NCI-H2107 (cell line): ENCODE measurements at regions not wholly inside any gene's neighbourhood (a gene's known extent, or its start where the extent isn't known, plus 50 kb on each side); places are given as distances from the start of the nearest gene placed in this dataset.
"Not testable (repeated sequence)": the region's sequence is repeated elsewhere in the genome, so short reads cannot be mapped to it uniquely, and the experiment has no call there.

Source experiments
- DNase-seq: peaks from one replicate; lab custom pipeline; 2025; lab: John Stamatoyannopoulos, UW

- not testable (repeated sequence) for DNase-seq
Measured at GRCh38 chr7:68082961-68083657, 1086.5 kb downstream of the TYW1 start.

GRCh38 chr7:68087401-68087800, 1090.8 kb downstream of the TYW1 start:
- no peak for DNase-seq

GRCh38 chr7:68088879-68089278, 1092.2 kb downstream of the TYW1 start:
- DNase-seq: no peak

GRCh38 chr7:68090256-68090655, 1093.6 kb downstream of the TYW1 start:
- not testable (repeated sequence) for DNase-seq

GRCh38 chr7:68103319-68103718, 1106.7 kb downstream of the TYW1 start:
- no peak for DNase-seq

GRCh38 chr7:68107261-68107660, 1110.6 kb downstream of the TYW1 start:
- DNase-seq: no peak

GRCh38 chr7:68107968-68108367, 1111.3 kb downstream of the TYW1 start:
- DNase-seq: no peak

GRCh38 chr7:68109299-68109698, 1112.7 kb downstream of the TYW1 start:
- no peak for DNase-seq

GRCh38 chr7:68119411-68119810, 1122.8 kb downstream of the TYW1 start:
- DNase-seq: no peak

GRCh38 chr7:68121056-68121455, 1124.4 kb downstream of the TYW1 start:
- DNase-seq: no peak

GRCh38 chr7:68121655-68122054, 1125.0 kb downstream of the TYW1 start:
- no peak for DNase-seq

- no peak for DNase-seq
Measured at GRCh38 chr7:68122801-68123200, 1126.2 kb downstream of the TYW1 start.

- DNase-seq: no peak
Measured at GRCh38 chr7:68125168-68125567, 1128.5 kb downstream of the TYW1 start.

GRCh38 chr7:68133045-68133444, 1136.4 kb downstream of the TYW1 start:
- DNase-seq: no peak

- no peak for DNase-seq
Measured at GRCh38 chr7:68143345-68143744, 1146.7 kb downstream of the TYW1 start.

- DNase-seq: no peak
Measured at GRCh38 chr7:68146983-68147382, 1150.3 kb downstream of the TYW1 start.

- DNase-seq: no peak
Measured at GRCh38 chr7:68147614-68148238, 1151.1 kb downstream of the TYW1 start.

- no peak for DNase-seq
Measured at GRCh38 chr7:68148440-68148839, 1151.8 kb downstream of the TYW1 start.

- DNase-seq: no peak
Measured at GRCh38 chr7:68152205-68152604, 1155.6 kb downstream of the TYW1 start.

- no peak for DNase-seq
Measured at GRCh38 chr7:68155676-68156075, 1159.0 kb downstream of the TYW1 start.

GRCh38 chr7:68158686-68159295, 1162.2 kb downstream of the TYW1 start:
- DNase-seq: no peak

GRCh38 chr7:68162712-68163111, 1166.1 kb downstream of the TYW1 start:
- no peak for DNase-seq

- DNase-seq: no peak
Measured at GRCh38 chr7:68166525-68166924, 1169.9 kb downstream of the TYW1 start.
